NCI-H128 (cell line): ENCODE measurements at regions not wholly inside any gene's neighbourhood (a gene's known extent, or its start where the extent isn't known, plus 50 kb on each side); places are given as distances from the start of the nearest gene placed in this dataset.
"Not testable (repeated sequence)": the region's sequence is repeated elsewhere in the genome, so short reads cannot be mapped to it uniquely, and the experiment has no call there.

ENCODE experiments used
- DNase-seq: peaks from one replicate; lab custom pipeline; 2025; ENCODE audit not compliant: unreplicated experiment; lab: John Stamatoyannopoulos, UW

DNA sequence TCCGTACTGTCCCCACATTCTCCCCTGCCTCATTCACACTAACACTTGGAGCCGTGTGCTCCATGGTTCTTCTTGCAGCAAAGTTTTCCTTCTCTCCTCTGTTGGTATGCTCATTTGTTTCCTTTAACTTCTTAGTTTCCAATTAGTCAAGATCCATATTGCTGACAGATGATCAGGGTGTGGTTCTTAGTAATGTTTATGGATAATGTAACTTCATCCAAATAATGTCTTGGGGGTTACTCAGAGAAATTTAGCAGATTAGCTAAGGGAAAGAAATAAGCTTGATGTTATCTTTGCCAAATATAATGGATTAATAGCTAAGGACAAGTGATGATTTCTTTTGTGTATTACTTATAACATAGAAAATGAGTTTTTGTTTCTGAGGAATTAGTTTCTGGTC is 174.4 kb downstream of the NUFIP1 start:
- DNase-seq, result no peak

DNA sequence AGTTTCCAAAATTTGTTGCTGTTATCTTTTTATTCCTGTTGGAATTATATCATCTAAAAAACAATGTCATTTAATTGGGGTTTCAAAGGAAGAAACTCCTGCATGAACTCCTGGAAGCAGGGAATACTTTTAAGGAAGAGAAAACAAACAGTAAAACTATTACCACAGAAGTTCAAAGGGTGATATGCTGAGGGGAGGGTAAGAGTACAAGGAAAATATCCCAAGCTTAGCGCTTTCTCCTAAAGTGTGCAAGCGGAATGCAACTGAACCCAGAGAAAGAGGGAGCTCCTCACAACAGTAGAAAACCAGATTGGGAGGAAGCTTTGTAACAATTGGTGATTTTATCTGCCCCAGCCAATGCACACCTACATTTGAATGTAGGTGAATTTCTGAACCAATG is 175.1 kb downstream of the NUFIP1 start:
- no peak for DNase-seq

DNA sequence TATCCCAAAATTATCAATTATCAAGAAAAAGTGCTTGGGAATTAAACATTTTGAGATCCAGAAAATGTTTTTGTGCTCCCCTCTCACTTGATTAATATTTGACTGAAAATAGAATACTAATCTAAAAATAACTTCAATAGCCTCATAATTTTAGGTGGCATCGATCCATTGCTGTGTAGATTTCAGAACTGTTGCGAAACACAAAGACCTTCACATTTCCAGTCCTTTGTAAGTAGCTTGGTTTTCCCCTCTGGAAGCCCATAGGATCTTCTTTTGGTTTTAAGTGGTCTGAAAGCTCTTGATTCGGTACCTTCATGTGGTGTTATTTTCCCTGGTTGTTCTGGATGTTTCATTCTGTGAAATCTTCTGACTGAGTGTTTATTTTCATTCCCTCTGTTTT is 176.5 kb downstream of the NUFIP1 start:
- no peak for DNase-seq

DNA sequence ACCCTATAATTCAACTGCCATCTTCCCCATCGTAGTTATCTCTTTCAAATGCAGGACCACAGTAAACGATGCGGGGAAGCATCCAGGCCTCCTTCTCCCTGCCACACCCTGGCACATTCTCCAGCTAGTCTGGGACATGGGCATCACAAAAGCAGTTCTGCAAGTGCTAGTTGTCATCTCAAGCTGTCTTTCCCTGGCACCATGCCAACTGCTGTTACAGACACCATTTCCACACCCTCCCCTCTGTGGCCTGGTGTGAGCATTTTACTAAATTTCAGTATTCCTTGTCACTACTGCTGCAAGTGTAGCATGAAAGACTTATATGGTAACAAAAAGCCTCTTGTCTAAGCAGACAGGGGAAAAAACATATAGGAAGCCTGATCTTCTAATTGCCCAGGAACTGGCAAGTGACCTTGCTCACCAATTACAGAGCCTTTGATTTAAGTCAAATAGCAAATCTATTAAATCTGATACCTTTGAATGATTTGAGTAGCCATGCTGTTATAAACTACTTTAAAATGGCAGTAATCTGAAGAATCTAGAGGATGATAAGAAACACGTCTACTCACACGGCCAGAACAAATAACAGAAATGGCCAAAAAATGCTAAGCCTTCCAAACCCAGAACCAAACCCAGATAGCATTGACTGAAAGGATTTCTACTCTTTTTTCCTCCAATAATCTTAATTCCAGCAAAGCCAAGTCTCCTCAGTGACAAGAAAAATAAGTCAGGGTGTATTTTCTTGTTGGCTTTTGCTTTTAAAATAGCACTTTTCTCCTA is 179.0 kb downstream of the NUFIP1 start:
- peak; percentile 43 for DNase-seq

DNA sequence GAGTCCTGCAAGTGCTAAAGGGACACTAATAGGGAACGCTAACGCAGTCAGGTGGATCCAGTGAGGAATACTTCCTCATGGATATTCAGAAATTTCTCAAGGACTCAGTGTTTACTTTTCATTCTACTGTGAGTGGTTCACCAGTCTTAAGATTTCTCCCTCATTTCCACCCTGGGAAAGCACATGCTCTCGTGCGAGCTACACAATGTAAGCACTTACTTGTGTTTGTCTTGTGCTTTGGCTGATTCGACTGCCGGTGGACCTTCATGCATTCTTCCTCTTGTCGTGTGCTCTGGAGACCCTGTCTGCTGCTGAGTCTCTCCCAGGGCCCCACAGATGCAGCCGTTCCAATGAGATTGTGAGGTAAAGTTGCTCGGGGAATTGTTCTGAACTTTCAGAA is 180.1 kb downstream of the NUFIP1 start:
- DNase-seq, result no peak

DNA sequence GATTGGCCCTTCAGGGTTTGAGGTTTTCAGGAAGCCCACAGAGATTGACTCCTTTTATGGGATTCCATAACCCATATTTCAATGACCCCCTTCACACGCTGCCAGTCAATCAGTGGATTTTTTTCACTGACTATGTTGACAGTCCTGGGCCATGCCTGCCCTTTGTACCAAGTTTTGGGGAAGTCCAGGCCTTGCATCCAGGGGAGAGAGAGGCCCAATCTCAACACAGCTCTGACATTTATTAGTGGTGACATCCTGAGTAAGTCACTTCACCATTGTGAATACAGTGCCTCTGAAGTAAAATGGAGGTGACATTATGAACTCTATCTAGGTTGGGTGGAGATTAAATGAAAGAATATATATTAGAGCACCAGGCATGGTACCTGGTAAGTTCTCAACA is 181.1 kb downstream of the NUFIP1 start:
- no peak for DNase-seq

DNA sequence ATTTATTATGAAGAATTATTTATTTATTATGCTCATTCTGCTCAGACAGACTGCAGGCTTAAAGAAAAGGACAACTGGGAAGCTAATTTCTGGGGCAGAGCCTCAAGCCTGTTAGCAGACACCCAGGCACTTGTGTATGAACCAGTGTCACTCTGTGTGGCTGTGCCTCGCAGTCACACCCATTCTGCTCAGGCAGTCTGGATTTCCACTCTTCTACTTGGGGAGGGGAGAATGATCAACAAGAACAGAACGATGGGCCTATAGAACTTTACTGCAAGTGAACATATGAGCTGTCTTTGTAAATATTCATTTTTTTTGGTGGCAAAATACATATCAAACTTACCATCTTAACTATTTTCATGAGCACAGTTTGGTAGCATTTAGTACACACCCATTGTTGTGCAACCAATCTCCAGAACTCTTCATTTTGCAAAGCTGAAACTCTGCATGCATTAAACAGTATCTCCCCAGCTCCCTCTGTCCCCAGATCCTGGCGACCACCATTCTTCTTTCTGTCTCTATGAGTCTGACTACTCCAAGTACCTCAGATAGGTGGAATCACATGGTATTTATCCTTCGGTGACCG is 181.7 kb downstream of the NUFIP1 start:
- DNase-seq, result no peak

DNA sequence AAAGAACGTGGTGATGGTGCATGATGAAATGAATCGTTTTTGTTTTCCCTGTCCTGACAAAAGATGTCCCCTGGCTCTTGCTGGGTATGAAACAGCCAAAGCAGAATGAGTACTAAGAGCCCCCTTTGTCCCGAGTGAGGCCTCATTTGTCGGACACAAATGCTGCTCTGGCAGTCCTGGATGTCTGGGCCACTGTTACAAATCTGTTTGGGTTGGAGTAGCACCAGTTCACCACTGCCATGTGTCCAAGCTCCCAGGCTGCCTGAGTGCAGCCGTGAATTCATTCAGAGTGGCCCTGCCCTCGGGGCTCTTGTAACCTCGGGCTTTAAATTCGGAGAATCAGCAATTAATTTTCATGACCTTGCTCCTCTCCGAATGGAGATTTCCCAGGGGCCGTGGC is 182.4 kb downstream of the NUFIP1 start:
- DNase-seq, result no peak

DNA sequence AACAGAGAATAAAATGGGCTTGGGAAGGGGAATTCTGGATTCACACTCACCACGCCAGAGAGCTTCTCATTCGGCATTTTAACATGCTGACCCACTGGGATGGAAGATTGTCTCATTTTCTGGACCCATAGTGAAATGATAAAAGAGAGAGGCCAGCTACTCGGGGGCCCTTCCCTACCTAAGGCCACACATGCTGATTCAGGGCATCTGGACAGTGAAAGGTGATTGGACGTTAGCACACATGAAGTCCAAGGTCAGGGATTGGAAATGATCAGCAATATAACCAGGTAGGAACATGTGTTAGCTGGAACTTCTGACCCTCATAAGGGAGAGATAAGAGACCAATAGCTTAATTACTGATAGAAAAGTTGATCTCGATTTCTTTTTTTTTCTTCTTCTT is 183.7 kb downstream of the NUFIP1 start:
- no peak for DNase-seq

DNA sequence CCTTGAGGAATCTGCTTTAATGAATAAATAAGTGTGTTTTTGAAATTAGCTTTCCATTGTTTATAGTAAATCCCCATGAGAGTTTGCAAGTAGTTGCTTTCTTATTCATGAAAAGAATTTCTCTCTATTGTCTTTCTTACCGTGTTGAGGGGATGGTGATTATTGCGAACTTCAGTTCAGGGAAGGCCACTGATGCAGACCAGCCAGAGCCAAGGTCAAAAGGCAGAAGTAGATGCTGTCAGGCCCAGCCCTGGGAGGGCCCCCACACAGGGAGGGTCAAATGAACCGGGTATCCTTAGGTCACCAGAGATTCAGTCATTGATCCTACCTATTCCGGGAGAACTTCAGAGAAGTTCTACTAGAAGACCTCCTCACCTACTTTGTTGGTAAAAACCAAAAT is 185.9 kb downstream of the NUFIP1 start:
- no peak for DNase-seq

DNA sequence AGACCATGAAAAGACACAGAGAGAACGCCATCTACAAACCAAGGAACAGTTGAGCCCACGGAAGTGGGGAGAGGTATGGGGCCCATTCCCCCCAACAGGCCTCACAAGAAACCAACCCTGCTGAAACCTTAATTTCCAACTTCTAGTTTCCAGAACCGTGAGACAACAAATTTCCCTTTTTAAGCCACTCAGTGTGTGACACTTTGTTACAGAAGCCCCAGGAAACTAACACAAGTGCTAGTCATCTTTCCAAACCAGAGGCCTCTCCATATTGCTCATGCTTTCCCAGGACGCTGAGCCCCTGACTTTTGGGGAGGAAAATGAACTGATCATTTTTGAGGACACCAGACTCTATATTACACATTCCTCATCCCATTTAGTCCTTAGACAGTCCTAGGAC is 186.8 kb downstream of the NUFIP1 start:
- no peak for DNase-seq

DNA sequence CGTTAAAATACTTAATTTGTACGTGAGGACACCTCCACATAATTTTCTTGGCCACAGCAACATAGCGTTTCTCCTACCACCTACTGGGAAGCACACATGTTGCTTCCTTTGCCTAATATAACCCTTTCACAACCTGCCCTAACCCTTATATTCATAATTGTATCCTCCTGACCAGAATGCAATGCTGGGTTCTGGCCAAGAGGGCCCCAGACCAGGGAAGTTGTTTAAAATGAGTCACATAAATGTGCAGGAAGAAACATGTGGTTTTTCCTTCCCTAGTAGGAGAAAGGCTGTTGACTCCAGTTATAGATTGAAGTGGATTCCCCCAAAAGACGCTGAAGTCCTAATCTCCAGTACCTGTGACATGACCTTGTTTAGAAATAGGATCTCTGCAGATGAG is 187.3 kb downstream of the NUFIP1 start:
- DNase-seq, result no peak

DNA sequence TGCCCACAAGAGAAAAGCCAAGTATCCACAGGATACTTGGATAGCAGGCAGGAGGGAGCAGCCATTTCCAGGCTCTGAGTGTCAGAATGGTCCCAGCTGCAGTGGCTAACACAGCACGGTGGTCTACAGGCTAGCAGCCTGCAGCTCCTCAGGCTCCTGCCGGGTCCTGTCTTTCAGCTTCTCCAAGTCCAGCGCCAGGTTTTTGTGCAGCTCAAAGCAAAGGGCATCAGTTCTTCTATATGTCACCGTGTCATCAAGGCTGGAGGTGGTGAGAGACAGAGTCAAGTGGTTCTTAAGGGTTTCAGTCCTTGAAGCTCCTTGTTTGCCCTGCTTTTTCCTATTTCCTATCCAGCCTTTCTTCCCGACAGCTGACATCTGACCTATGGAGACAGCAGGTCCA is 188.6 kb downstream of the NUFIP1 start:
- DNase-seq, result no peak

DNA sequence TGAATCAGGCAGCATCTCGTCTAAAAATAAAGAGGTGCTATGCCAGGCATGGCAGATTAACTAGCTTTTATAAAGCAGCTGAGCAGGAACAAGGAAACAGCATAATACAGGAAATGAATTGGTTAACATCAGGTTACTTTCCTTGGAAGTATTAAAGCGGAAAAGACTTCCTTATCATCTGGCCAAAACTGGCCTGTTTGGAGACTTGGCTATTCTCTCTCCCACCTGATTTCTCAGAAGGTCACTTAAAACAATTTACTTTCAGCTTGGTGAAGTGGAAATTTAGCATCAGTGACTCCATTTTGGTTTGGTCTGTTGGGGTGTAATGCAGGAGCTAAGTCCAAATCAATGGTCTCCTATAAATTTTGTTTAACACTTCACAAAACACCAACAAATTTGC is 191.6 kb downstream of the NUFIP1 start:
- no peak for DNase-seq

DNA sequence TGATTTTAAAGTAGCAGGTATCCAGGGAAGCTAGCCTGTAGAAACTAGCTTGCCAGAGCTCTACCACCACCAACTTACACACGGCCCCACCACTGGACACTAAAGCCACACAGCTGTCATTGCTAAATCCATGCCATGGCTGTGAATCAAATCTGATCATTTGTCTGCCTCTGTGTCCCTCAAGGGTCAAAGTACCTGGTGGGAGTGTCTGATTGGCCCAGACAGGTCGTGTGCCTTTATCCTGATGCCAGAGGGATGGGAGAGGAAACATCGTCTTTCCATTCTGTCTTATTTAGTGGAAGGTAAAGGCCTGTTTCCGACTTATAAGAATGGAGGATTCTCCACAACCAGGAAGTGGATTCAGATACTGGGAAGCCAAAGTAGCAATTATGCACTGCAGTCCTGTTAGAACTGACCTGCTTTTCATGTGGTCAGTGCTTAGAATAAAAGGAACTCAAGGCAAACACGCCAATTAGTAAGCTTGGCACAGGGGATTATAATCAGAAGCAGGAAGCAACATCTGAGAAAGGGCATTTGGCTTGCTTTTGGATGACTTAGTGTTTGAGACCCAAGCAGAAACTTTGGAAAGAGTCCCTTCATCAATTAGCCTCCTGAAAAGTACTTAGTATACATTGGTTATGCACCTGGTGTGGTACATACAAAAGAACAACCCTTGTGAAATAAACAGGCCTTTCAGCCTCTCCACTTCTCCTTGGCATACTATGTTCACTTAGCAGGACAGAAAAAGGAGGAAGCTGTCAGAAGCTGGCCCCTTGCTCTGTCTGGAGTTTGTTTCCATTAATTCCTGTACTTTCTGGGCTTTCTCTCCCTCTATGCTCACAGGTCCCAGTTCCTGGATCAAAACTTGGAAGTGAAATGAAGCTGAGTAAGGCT is 192.4 kb downstream of the NUFIP1 start:
- no peak for DNase-seq

DNA sequence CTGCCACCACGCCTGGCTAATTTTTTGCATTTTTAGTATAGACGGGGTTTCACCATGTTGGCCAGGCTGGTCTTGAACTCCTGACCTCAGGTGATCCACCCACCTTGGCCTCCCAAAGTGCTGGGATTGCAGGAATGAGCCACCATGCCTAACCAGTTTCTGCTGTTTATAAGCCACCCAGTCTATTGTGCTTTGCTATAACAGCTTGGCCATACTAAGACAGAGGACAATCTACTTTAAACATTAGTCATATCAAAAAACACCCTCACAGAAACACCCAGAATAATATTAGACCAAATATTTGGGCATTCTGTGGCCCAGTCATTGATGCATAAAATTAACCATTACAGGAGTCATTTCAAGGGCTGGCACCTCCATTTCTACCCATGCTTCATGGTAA is 193.2 kb downstream of the NUFIP1 start:
- DNase-seq, result not testable (repeated sequence)

DNA sequence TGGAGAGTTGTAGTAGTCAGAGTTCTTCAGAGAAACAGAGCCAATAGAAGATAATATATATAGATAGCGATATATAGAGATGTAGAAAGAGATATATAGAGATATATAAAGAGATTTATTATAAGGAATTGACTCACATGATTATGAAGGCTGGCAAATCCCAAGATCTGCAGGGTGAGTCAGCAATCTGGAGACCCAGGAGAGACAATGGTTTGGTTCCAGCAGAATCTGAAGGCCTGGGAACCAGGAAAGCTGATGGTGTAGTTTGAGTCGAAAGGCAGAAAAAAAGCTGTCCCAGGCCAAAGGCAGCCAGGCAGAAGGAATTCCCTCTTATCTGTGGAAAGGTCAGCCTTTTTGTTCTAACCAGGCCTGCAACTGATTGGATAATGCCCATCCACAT is 194.1 kb downstream of the NUFIP1 start:
- DNase-seq, result no peak

DNA sequence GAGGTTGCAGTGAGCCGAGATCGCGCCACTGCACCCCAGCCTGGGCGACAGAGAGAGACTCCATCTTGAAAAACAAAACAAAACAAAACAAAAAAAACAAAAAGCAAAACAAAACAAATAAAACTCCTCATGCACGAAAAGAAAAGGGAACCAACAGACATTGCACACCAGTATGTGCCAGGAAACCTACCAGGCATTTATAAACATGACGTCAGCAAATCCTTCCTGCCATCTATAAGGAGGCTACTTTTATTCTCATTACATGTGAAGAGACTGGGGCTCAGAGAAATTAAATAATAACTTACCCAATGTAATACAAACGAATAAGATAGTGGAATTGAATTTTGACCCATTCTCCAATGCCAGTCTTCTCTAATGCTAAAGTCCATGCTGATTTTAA is 197.2 kb downstream of the NUFIP1 start:
- no peak for DNase-seq

DNA sequence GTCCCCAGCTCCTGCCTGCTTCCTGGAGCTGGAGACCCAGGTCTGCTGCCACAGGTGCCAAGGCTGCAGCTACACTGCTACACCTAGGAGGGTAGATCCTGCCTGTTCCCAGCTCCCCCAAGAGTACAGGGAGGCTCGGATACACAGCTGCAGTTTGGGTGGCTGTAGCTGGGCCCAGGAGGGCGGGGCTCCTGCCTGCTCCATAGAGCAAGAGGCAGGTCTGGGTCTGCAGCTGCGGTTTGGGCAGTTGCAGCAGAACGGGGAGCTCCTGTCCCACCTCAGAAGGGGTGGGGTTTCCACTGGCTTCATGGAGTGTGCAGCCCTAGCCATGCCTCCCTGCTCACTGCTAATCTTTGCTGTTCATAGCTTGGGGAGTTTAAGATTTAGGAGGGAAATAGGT is 199.0 kb downstream of the NUFIP1 start:
- no peak for DNase-seq

DNA sequence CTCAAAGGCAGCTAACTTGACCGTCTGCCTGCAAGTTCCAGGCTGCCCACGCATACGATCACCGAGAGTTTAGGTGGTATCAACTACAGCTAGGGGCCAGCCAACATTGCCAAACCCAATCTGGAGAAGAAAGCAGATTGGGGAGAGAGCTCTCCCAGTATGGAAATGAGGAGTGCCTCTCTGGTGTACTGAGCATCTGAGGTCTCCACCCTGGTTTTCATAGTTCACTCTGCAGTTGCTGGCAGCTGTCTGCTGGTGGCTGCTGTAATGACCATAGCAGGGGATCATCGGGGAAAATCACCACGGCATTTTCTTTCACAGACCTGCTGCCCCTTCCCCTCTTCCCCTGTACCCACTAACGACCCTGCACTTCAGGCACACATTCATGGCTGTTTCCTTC is 201.7 kb downstream of the NUFIP1 start:
- DNase-seq, result no peak

DNA sequence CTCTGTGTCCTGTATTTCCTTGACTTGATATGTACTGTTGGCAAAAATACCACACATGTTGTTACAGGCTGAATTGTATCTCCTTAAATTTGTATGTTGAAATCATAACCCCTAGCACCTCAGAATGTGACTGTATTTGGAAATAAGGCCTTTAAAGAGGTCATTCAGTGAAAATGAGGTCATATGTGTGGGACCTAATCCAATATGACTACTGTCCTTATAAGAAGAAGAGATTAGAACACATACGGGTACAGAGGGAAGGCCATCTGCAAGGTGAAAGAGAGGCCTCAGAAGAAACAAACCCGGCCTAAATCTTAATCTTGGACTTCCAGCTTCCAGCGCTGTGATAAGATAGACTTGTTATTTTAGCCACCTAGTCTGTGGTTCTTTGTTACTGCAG is 202.5 kb downstream of the NUFIP1 start:
- DNase-seq, result no peak

DNA sequence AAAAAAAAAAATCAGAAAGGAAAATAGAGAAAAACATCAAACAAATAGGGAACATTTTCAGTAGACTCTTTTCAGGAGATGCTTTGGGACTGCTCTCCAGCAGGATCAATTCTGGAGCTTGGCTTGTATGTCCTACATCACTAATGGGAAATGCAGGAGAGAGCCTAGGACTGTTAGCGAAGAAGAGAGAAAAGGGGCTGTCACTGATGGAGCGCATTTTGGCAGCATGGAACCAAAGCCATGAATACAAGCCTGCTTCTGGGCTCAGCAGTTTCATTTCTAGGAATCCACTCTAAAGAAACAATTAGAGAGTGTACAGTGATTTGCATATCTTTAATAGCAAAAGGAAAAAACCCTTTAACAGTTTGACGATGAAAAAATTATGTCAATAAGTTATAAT is 203.9 kb downstream of the NUFIP1 start:
- no peak for DNase-seq
